RWPE2 (cell line): ENCODE measurements at regions not wholly inside any gene's neighbourhood (a gene's known extent, or its start where the extent isn't known, plus 50 kb on each side); places are given as distances from the start of the nearest gene placed in this dataset.

Experiments used
- ATAC-seq: fragments of 200-7000 bp; cut with Tn5 transposase; 3 replicates; pipeline ENCODE4 v1.9.1; 2021; ENCODE audit warnings: low read depth
- DNase-seq: peaks from one replicate; pipeline ENCODE4 v3.0.0-alpha.2; 2020; ENCODE audit warnings: low spot score
- H3K27ac ChIP-seq: fragments of 450-650 bp; 2 replicates; pipeline ENCODE4 v1.5.1; 2017; ENCODE audit warnings: mild to moderate bottlenecking; ENCODE audit not compliant: poor library complexity, severe bottlenecking
- H3K27me3 ChIP-seq: fragments of 250-450 bp; sonication (Bioruptor Pico); 2 replicates; pipeline ENCODE4 v1.5.1; 2021; ENCODE audit warnings: mild to moderate bottlenecking, moderate library complexity; ENCODE audit not compliant: insufficient read depth, poor library complexity, severe bottlenecking
- H3K36me3 ChIP-seq: fragments of 250-450 bp; sonication (Bioruptor Pico); 2 replicates; pipeline ENCODE4 v1.5.1; 2020; ENCODE audit warnings: low read depth, mild to moderate bottlenecking, moderate library complexity
- H3K4me1 ChIP-seq: fragments of 250-450 bp; sonication (Bioruptor Pico); 2 replicates; pipeline ENCODE4 v1.5.1; 2021; ENCODE audit warnings: mild to moderate bottlenecking, moderate library complexity; ENCODE audit not compliant: insufficient read depth, poor library complexity, severe bottlenecking
- H3K4me3 ChIP-seq: fragments of 250-450 bp; sonication (Bioruptor Pico); 2 replicates; pipeline ENCODE4 v1.5.1; 2021; ENCODE audit warnings: mild to moderate bottlenecking, moderate library complexity; ENCODE audit not compliant: severe bottlenecking
- H3K9me3 ChIP-seq: fragments of 250-450 bp; sonication (Bioruptor Pico); 2 replicates; pipeline ENCODE4 v1.5.1; 2021; ENCODE audit warnings: mild to moderate bottlenecking, moderate library complexity; ENCODE audit not compliant: severe bottlenecking
- TF ChIP-seq, protein P1 (sequence below): fragments of 450-650 bp; IDR thresholded peaks from one replicate; pipeline ENCODE4 v1.5.1; 2017; ENCODE audit warnings: mild to moderate bottlenecking, moderate library complexity; ENCODE audit not compliant: poor library complexity, severe bottlenecking

GRCh38 chr5:107266100-107266499 is 404.6 kb downstream of the EFNA5 start:
- Histone ChIP-seq H3K36me3 (no peaks in the 10 kb centered on the region), H3K27me3 (no peaks in the 10 kb centered on the region), H3K27ac (no peak overlapping the region), H3K9me3 (no peaks in the 10 kb centered on the region), H3K4me3 (no peak overlapping the region), H3K4me1 (no peaks in the 10 kb centered on the region)
- DNase-seq (no peak), ATAC-seq (no peak)
- TF ChIP-seq, protein P1, sequence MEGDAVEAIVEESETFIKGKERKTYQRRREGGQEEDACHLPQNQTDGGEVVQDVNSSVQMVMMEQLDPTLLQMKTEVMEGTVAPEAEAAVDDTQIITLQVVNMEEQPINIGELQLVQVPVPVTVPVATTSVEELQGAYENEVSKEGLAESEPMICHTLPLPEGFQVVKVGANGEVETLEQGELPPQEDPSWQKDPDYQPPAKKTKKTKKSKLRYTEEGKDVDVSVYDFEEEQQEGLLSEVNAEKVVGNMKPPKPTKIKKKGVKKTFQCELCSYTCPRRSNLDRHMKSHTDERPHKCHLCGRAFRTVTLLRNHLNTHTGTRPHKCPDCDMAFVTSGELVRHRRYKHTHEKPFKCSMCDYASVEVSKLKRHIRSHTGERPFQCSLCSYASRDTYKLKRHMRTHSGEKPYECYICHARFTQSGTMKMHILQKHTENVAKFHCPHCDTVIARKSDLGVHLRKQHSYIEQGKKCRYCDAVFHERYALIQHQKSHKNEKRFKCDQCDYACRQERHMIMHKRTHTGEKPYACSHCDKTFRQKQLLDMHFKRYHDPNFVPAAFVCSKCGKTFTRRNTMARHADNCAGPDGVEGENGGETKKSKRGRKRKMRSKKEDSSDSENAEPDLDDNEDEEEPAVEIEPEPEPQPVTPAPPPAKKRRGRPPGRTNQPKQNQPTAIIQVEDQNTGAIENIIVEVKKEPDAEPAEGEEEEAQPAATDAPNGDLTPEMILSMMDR = no peak

GRCh38 chr5:107265193-107265592 is 405.5 kb downstream of the EFNA5 start:
- TF ChIP-seq, protein P1 = no peak
- Histone ChIP-seq H3K4me1 (no peaks in the 10 kb centered on the region), H3K36me3 (no peaks in the 10 kb centered on the region), H3K27me3 (no peaks in the 10 kb centered on the region), H3K9me3 (no peaks in the 10 kb centered on the region), H3K27ac (no peak overlapping the region), H3K4me3 (no peak overlapping the region)
- DNase-seq (no peak), ATAC-seq (no peak)

- TF ChIP-seq, protein P1 = no peak
- Histone ChIP-seq H3K4me3 (no peak overlapping the region), H3K27me3 (no peaks in the 10 kb centered on the region), H3K9me3 (no peaks in the 10 kb centered on the region), H3K36me3 (no peaks in the 10 kb centered on the region), H3K27ac (no peak overlapping the region), H3K4me1 (no peaks in the 10 kb centered on the region)
- no peak for DNase-seq
- ATAC-seq = no peak
Measured at GRCh38 chr5:107263387-107264018, 407.2 kb downstream of the EFNA5 start.

- TF ChIP-seq, protein P1 = no peak
- Histone ChIP-seq H3K9me3 (no peaks in the 10 kb centered on the region), H3K27me3 (no peaks in the 10 kb centered on the region), H3K27ac (no peak overlapping the region), H3K36me3 (no peaks in the 10 kb centered on the region), H3K4me3 (no peak overlapping the region), H3K4me1 (no peaks in the 10 kb centered on the region)
- DNase-seq (no peak), ATAC-seq (no peak)
Measured at GRCh38 chr5:107257885-107258520, 412.7 kb downstream of the EFNA5 start.

GRCh38 chr5:107254902-107255234 is 415.9 kb downstream of the EFNA5 start:
- no peak overlapping the region for H3K4me3 ChIP-seq
- H3K9me3 ChIP-seq = no peaks in the 10 kb centered on the region
- H3K27me3 ChIP-seq = no peaks in the 10 kb centered on the region
- no peaks in the 10 kb centered on the region for H3K4me1 ChIP-seq
- TF ChIP-seq, protein P1 = no peak
- no peaks in the 10 kb centered on the region for H3K36me3 ChIP-seq
- ATAC-seq (no peak), DNase-seq (no peak)
- no peak overlapping the region for H3K27ac ChIP-seq
